Fibroblast of lung (primary cell): ENCODE measurements at regions not wholly inside any gene's neighbourhood (a gene's known extent, or its start where the extent isn't known, plus 50 kb on each side); places are given as distances from the start of the nearest gene placed in this dataset.

Source experiments
- DNase-seq, 2 donors: peaks; one replicate each; pipeline versions ENCODE4 v3.0.0 to v3.0.0-alpha.2; 2010; ENCODE audit warnings: low read depth in 2 of 2
- H2AFZ ChIP-seq: 2 replicates; pipeline ENCODE4 v1.5.1; 2012; ENCODE audit warnings: low read length, control low read depth, inconsistent platforms
- H3K27ac ChIP-seq: 2 replicates; pipeline ENCODE4 v1.5.1; 2011; ENCODE audit warnings: low read length, control low read depth; ENCODE audit not compliant: insufficient read depth
- H3K27me3 ChIP-seq: 2 replicates; pipeline ENCODE4 v1.5.1; 2011; ENCODE audit warnings: mild to moderate bottlenecking, low read length; ENCODE audit not compliant: control insufficient read depth, insufficient read depth
- H3K36me3 ChIP-seq: 2 replicates; pipeline ENCODE4 v1.5.1; 2011; ENCODE audit warnings: low read length; ENCODE audit not compliant: control insufficient read depth, insufficient read depth
- H3K4me1 ChIP-seq: 2 replicates; pipeline ENCODE4 v1.5.1; 2011; ENCODE audit warnings: low read length; ENCODE audit not compliant: control insufficient read depth, insufficient read depth; ENCODE audit errors: extremely low read depth
- H3K4me2 ChIP-seq: 2 replicates; pipeline ENCODE4 v1.5.1; 2011; ENCODE audit warnings: low read length, control low read depth; ENCODE audit not compliant: insufficient read depth; ENCODE audit errors: extremely low read depth
- H3K4me3 ChIP-seq, 4 experiments: fragments of 200-600 bp in 1 of 4; sonication (generic) in 1 of 4; replicated peaks in 1 of 4; 2 replicates each; pipeline ENCODE4 v1.5.1; 2011 to 2016; ENCODE audit warnings: low read length in 4 of 4, low read depth in 3 of 4, mild to moderate bottlenecking in 3 of 4, control low read depth in 2 of 4, inconsistent platforms in 1 of 4, mixed read lengths in 1 of 4; ENCODE audit not compliant: insufficient read depth in 1 of 4; ENCODE audit errors: control extremely low read depth in 1 of 4
- H3K79me2 ChIP-seq: 2 replicates; pipeline ENCODE4 v1.5.1; 2012; ENCODE audit warnings: mild to moderate bottlenecking, low read length, inconsistent platforms; ENCODE audit not compliant: control insufficient read depth, insufficient read depth
- H3K9ac ChIP-seq: 2 replicates; pipeline ENCODE4 v1.5.1; 2011; ENCODE audit warnings: mild to moderate bottlenecking, low read length, control low read depth; ENCODE audit not compliant: insufficient read depth
- H3K9me3 ChIP-seq: 2 replicates; pipeline ENCODE4 v1.5.1; 2012; ENCODE audit warnings: low read depth, low read length; ENCODE audit not compliant: control insufficient read depth, insufficient read depth
- H4K20me1 ChIP-seq: 2 replicates; pipeline ENCODE4 v1.5.1; 2011; ENCODE audit warnings: low read length; ENCODE audit not compliant: control insufficient read depth, insufficient read depth; ENCODE audit errors: extremely low read depth
- EZH2 ChIP-seq: IDR thresholded peaks from 2 replicates; pipeline ENCODE4 v1.5.1; 2012; ENCODE audit warnings: low read length, control low read depth, mild to moderate bottlenecking; ENCODE audit errors: missing control alignments
- TF ChIP-seq, protein P1 (sequence below), 2 donors: IDR thresholded peaks in 1 of 2; conservative IDR thresholded peaks in 1 of 2; 1 replicate in 1 of 2; 2 replicates in 1 of 2; pipeline ENCODE4 v1.5.1; 2011 to 2012; ENCODE audit warnings: low read length in 2 of 2, control low read depth in 1 of 2, inconsistent platforms in 1 of 2, low read depth in 1 of 2, mild to moderate bottlenecking in 1 of 2

DNA sequence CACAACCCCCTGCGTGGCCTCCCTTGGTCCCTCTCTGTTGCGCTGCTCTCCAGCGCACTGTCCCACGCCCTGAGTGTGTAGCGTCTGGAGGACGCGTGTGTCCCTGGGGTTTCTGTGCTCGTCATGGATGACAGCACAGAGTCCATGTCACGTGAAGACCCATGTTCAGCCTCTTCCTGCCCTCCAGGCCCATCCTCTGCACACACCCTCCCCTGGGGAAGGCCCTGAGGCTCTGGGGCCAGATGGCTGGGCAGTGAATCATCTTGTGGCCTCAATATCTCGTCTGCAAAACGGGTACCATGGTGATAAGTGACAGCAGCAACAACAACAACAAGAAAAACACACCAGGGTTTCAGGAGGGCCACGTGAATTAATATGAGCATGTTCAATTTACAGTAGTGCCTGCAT is 71.5 kb upstream of the ARHGEF7 start:
- no peaks in the 10 kb centered on the region for H3K36me3 ChIP-seq

DNA sequence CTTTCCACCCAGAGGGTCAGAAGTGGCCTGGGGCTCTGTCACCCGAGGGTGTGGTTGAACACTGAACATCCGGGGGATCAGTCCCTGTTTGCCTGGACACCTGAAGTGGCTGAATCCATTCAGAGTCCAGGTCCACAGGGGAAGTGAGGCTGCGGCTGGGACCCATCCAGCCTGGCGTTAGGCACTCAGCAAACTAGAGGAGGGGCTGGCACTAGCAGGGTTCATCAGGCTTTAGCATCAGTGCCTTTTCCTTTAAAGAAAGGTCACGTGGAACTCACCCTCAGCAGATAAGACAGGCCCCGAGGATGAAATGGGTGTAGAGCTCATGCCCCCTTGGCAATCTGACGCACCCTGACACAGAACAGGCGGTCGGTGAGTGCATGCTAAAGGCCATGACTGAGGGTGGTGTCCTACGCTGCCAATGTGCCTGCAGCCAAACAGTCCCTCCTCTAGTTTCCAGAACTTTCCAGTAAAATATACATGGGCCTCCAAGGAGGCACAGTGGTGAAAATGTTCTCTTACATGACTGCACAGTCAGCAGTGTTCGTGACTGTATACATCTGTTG is 72.4 kb upstream of the ARHGEF7 start:
- Histone ChIP-seq H3K36me3 (no peaks in the 10 kb centered on the region), H4K20me1 (no peaks in the 10 kb centered on the region), H3K9me3 (no peaks in the 10 kb centered on the region), H3K9ac (no peak overlapping the region), H3K79me2 (no peaks in the 10 kb centered on the region), H3K4me1 (peaks cover 4% of the 10 kb centered on the region), H3K4me2 (no peak overlapping the region), H3K27me3 (no peaks in the 10 kb centered on the region), H3K27ac (no peak overlapping the region), H3K4me3 (no peak overlapping the region), H2AFZ (no peak overlapping the region)
- no peak for DNase-seq
- TF ChIP-seq, protein P1, sequence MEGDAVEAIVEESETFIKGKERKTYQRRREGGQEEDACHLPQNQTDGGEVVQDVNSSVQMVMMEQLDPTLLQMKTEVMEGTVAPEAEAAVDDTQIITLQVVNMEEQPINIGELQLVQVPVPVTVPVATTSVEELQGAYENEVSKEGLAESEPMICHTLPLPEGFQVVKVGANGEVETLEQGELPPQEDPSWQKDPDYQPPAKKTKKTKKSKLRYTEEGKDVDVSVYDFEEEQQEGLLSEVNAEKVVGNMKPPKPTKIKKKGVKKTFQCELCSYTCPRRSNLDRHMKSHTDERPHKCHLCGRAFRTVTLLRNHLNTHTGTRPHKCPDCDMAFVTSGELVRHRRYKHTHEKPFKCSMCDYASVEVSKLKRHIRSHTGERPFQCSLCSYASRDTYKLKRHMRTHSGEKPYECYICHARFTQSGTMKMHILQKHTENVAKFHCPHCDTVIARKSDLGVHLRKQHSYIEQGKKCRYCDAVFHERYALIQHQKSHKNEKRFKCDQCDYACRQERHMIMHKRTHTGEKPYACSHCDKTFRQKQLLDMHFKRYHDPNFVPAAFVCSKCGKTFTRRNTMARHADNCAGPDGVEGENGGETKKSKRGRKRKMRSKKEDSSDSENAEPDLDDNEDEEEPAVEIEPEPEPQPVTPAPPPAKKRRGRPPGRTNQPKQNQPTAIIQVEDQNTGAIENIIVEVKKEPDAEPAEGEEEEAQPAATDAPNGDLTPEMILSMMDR (conservative IDR thresholded peaks at IDR 0.05 in 1 of 2, IDR thresholded peaks at IDR 0.05 in 1 of 2; ENCODE audit: low read depth in 1 of 2, low read length in 2 of 2): no peak

More for the DNA sequence above, 71.5 kb upstream of the ARHGEF7 start:
- Histone ChIP-seq H3K27me3 (no peaks in the 10 kb centered on the region), H2AFZ (no peak overlapping the region), H4K20me1 (no peaks in the 10 kb centered on the region), H3K4me2 (no peak overlapping the region), H3K4me1 (peaks cover 4% of the 10 kb centered on the region), H3K9me3 (no peaks in the 10 kb centered on the region), H3K27ac (peak overlapping the region; percentile 32), H3K4me3 (no peak overlapping the region), H3K9ac (no peak overlapping the region), H3K79me2 (no peaks in the 10 kb centered on the region)
- TF ChIP-seq, protein P1 (conservative IDR thresholded peaks at IDR 0.05 in 1 of 2, IDR thresholded peaks at IDR 0.05 in 1 of 2; ENCODE audit: low read depth in 1 of 2, low read length in 2 of 2): no peak
- no peak for TF ChIP-seq EZH2
- DNase-seq: no peak

DNA sequence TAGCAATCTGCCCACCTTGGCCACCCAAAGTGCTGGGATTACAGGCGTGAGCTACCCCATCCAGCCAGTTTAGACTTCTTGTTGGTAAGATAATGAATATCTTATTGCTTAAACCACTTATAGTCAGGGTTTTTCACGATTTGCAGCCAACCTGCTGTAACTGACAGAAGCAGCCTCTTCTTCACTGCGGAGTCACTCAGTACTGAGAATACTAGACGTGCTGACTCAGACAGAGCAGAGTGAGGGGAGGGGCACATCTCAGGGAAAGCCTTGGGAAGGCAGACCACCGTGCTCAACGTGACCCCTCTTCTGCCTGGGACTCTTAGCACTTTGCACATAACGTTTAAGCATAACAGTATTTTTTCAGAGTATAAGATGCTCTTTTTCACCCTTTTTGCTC is 74.3 kb upstream of the ARHGEF7 start:
- no peak for DNase-seq
- Histone ChIP-seq H3K4me2 (no peak overlapping the region), H3K79me2 (no peaks in the 10 kb centered on the region), H4K20me1 (no peaks in the 10 kb centered on the region), H3K4me1 (peaks cover 4% of the 10 kb centered on the region), H3K9ac (no peak overlapping the region), H3K36me3 (no peaks in the 10 kb centered on the region), H3K9me3 (no peaks in the 10 kb centered on the region), H3K27me3 (no peaks in the 10 kb centered on the region), H2AFZ (no peak overlapping the region), H3K27ac (no peak overlapping the region), H3K4me3 (no peak overlapping the region)
- no peak for TF ChIP-seq EZH2
- TF ChIP-seq, protein P1 (conservative IDR thresholded peaks at IDR 0.05 in 1 of 2, IDR thresholded peaks at IDR 0.05 in 1 of 2; ENCODE audit: low read depth in 1 of 2, low read length in 2 of 2): no peak
